CD4-positive, alpha-beta T cell (primary cell): ENCODE measurements at regions not wholly inside any gene's neighbourhood (a gene's known extent, or its start where the extent isn't known, plus 50 kb on each side); places are given as distances from the start of the nearest gene placed in this dataset.

ENCODE experiments used
- ATAC-seq: fragments of 200-7000 bp; cut with Tn5 transposase; one replicate; pipeline ENCODE4 v1.10.0; 2022; ENCODE audit warnings: mild to moderate bottlenecking; ENCODE audit not compliant: poor library complexity
- CTCF ChIA-PET: fragments of 350-600 bp; sonication (Branson Sonifier 250); formaldehyde crosslinking; loops from one replicate; lab custom pipeline; 2021; ENCODE audit warnings: antibody characterized with exemption, inconsistent platforms; lab: Charles Lee
- POLR2A ChIA-PET: fragments of 350-600 bp; sonication (Branson Sonifier 250); formaldehyde crosslinking; loops from one replicate; lab custom pipeline; 2021; ENCODE audit warnings: antibody characterized with exemption, inconsistent platforms; lab: Charles Lee
- DNase-seq, 14 experiments: peaks; one replicate each; pipeline ENCODE4 v3.0.0-alpha.2; 2013 to 2020; ENCODE audit warnings: mixed read lengths in 2 of 14
- H3K27ac ChIP-seq, 2 donors: one replicate each; pipeline versions ENCODE4 v1.5.1 to v1.7.0; 2013; ENCODE audit warnings: low read length in 2 of 2, low read depth in 1 of 2, mild to moderate bottlenecking in 1 of 2
- H3K27me3 ChIP-seq, 2 experiments: 1 replicate in 1 of 2; 2 replicates in 1 of 2; pipeline versions ENCODE4 v1.6.1 to v1.7.0; 2013; ENCODE audit warnings: low read length in 2 of 2, control low read depth in 1 of 2, mild to moderate bottlenecking in 1 of 2, moderate library complexity in 1 of 2; ENCODE audit not compliant: insufficient read depth in 2 of 2, control insufficient read depth in 1 of 2
- H3K36me3 ChIP-seq: one replicate; pipeline ENCODE4 v1.6.1; 2013; ENCODE audit warnings: low read length, control low read depth; ENCODE audit not compliant: insufficient read depth
- H3K4me1 ChIP-seq: one replicate; pipeline ENCODE4 v1.6.1; 2013; ENCODE audit warnings: low read length, control low read depth; ENCODE audit not compliant: insufficient read depth
- H3K4me3 ChIP-seq: one replicate; pipeline ENCODE4 v1.5.1; 2013; ENCODE audit warnings: mild to moderate bottlenecking, low read length, moderate library complexity
- H3K9me3 ChIP-seq, 2 experiments: 1 replicate in 1 of 2; 2 replicates in 1 of 2; pipeline versions ENCODE4 v1.6.1 to v1.7.0; 2013; ENCODE audit warnings: low read length in 2 of 2, mild to moderate bottlenecking in 2 of 2, control low read depth in 1 of 2, moderate library complexity in 1 of 2; ENCODE audit not compliant: control insufficient read depth in 1 of 2, insufficient read depth in 1 of 2
- H3K27ac Mint-ChIP-seq: one replicate; pipeline ENCODE4 v1.8.0; 2020; ENCODE audit warnings: mixed read lengths
- H3K27me3 Mint-ChIP-seq: one replicate; pipeline ENCODE4 v1.8.0; 2021; ENCODE audit warnings: mixed read lengths
- H3K36me3 Mint-ChIP-seq: one replicate; pipeline ENCODE4 v1.8.0; 2021; ENCODE audit warnings: low read depth, mixed read lengths
- H3K4me1 Mint-ChIP-seq: one replicate; pipeline ENCODE4 v1.8.0; 2021; ENCODE audit warnings: low read depth, mixed read lengths
- H3K4me3 Mint-ChIP-seq: one replicate; pipeline ENCODE4 v1.8.0; 2020; ENCODE audit warnings: mild to moderate bottlenecking, mixed read lengths
- H3K9me3 Mint-ChIP-seq: one replicate; pipeline ENCODE4 v1.8.0; 2020; ENCODE audit warnings: mixed read lengths
- intact Hi-C, 2 experiments: fragments of 100-400 bp; cut with DNase I in 1 of 2; cut with micrococcal nuclease in 1 of 2; formaldehyde crosslinking; loops; one replicate each; pipeline versions ENCODE4 v1.15.1 to v1.9.0; 2023 to 2025; cut with DNase I, micrococcal nuclease
- TF ChIP-seq, protein P1 (sequence below): fragments of 200-600 bp; IDR thresholded peaks from one replicate; pipeline ENCODE4 v1.8.0; 2022; ENCODE audit warnings: antibody characterized with exemption, mild to moderate bottlenecking

DNA sequence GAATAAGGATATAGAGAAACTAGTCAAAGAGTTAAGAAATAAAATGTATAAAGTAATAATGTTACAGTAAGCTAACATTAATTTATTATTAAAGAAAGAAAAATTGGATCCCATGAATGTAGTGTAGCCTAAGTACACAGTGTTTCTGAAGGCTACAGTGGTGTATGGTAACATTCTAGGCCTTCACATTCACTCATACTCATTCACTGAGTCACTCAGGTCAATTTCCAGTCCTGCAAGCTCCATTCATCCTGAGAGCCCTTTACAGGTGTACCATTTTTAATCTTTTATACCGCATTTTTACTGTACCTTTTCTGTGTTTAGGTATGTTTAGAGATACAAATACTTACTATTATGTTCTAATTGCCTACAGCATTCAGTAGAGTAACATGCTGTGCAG, 120.6 kb upstream of the AGA start:
- Histone ChIP-seq H3K27me3 (no peaks in the 10 kb centered on the region), H3K9me3 (no peaks in the 10 kb centered on the region), H3K36me3 (no peaks in the 10 kb centered on the region), H3K4me1 (no peaks in the 10 kb centered on the region), H3K4me3 (no peak overlapping the region), H3K27ac (no peak overlapping the region)
- intact Hi-C loops = no loop called here
- Mint-ChIP-seq H3K36me3 (no peaks in the 10 kb centered on the region), H3K4me3 (no peak overlapping the region), H3K27me3 (no peaks in the 10 kb centered on the region), H3K9me3 (no peaks in the 10 kb centered on the region), H3K4me1 (no peaks in the 10 kb centered on the region), H3K27ac (no peak overlapping the region)
- ChIA-PET CTCF (interaction anchor here (1.0 kb wide), 1 partner anchor 8 kb away, joined by 3 read pairs; no protein-coding TSS in a partner anchor), POLR2A (no interaction called here)
- ATAC-seq = no peak
- DNase-seq = no peak
- TF ChIP-seq, protein P1, sequence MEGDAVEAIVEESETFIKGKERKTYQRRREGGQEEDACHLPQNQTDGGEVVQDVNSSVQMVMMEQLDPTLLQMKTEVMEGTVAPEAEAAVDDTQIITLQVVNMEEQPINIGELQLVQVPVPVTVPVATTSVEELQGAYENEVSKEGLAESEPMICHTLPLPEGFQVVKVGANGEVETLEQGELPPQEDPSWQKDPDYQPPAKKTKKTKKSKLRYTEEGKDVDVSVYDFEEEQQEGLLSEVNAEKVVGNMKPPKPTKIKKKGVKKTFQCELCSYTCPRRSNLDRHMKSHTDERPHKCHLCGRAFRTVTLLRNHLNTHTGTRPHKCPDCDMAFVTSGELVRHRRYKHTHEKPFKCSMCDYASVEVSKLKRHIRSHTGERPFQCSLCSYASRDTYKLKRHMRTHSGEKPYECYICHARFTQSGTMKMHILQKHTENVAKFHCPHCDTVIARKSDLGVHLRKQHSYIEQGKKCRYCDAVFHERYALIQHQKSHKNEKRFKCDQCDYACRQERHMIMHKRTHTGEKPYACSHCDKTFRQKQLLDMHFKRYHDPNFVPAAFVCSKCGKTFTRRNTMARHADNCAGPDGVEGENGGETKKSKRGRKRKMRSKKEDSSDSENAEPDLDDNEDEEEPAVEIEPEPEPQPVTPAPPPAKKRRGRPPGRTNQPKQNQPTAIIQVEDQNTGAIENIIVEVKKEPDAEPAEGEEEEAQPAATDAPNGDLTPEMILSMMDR = no peak

DNA sequence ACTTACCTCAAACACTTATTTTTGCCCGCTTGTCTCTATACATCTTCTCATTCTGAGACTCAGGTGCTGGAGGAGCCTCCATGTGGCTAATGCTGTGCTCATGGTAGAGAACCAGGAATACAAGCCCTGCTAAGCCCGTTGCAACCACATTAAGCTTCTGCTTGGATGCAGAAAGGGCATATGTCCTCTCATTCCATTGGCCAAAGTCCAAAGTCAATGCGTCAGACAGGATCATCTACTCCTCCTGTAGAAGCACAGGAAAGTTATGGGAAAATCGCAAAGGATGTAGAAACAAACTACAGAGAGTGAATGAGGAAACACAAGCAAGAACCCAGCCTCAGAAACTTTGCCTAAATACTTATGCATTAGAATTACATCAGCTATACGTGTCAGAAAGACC, 124.5 kb upstream of the AGA start:
- Histone ChIP-seq H3K4me3 (no peak overlapping the region), H3K27ac (no peak overlapping the region), H3K27me3 (no peaks in the 10 kb centered on the region), H3K36me3 (no peaks in the 10 kb centered on the region), H3K9me3 (no peaks in the 10 kb centered on the region), H3K4me1 (no peaks in the 10 kb centered on the region)
- ChIA-PET POLR2A (no interaction called here), CTCF (no interaction called here)
- TF ChIP-seq, protein P1 = no peak
- H3K4me3 Mint-ChIP-seq = no peak overlapping the region
- intact Hi-C loops = no loop called here
- no peak overlapping the region for H3K27ac Mint-ChIP-seq
- H3K4me1 Mint-ChIP-seq = no peaks in the 10 kb centered on the region
- ATAC-seq (no peak), DNase-seq (no peak)
- no peaks in the 10 kb centered on the region for H3K9me3 Mint-ChIP-seq
- no peaks in the 10 kb centered on the region for H3K27me3 Mint-ChIP-seq
- no peaks in the 10 kb centered on the region for H3K36me3 Mint-ChIP-seq

DNA sequence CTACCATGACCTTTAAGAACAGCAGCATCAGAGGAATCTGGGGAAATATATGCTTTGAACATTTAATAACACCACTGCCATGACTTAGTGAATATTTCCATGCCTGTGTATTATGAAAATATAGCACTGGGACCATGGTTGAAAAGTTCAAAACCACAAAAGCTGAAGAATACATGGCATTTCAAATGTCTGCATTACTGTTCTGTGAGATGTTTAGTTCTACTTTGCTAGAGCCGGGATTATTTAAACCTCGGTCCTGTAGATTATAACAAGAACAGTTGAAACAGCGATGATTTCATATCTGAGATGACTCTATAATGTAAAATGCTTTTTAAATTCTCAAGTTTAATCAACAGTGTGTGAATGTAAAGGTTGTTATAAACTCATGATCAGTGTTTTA, 126.7 kb upstream of the AGA start:
- no peaks in the 10 kb centered on the region for H3K9me3 ChIP-seq
- no peaks in the 10 kb centered on the region for H3K36me3 Mint-ChIP-seq
- no peaks in the 10 kb centered on the region for H3K4me1 ChIP-seq
- DNase-seq (no peak), ATAC-seq (no peak)
- no peak overlapping the region for H3K4me3 Mint-ChIP-seq
- no peaks in the 10 kb centered on the region for H3K9me3 Mint-ChIP-seq
- H3K4me1 Mint-ChIP-seq = no peaks in the 10 kb centered on the region
- H3K27ac ChIP-seq = no peak overlapping the region
- H3K27me3 ChIP-seq = no peaks in the 10 kb centered on the region
- TF ChIP-seq, protein P1 = no peak
- no peaks in the 10 kb centered on the region for H3K27me3 Mint-ChIP-seq
- intact Hi-C loops = no loop called here
- ChIA-PET CTCF (no interaction called here), POLR2A (no interaction called here)
- H3K4me3 ChIP-seq = no peak overlapping the region
- no peak overlapping the region for H3K27ac Mint-ChIP-seq
- H3K36me3 ChIP-seq = no peaks in the 10 kb centered on the region
